Parathyroid adenoma (tissue), 2 donors: ENCODE measurements at regions not wholly inside any gene's neighbourhood (a gene's known extent, or its start where the extent isn't known, plus 50 kb on each side); places are given as distances from the start of the nearest gene placed in this dataset.

ENCODE experiments used
- H2AFZ ChIP-seq: fragments of 300-600 bp; sonication (generic); one replicate; pipeline ENCODE4 v1.7.0; 2017; ENCODE audit warnings: antibody characterized with exemption, mild to moderate bottlenecking
- H3K27ac ChIP-seq: fragments of 300-600 bp; sonication (generic); one replicate; pipeline ENCODE4 v1.7.0; 2017
- H3K27me3 ChIP-seq: fragments of 300-600 bp; sonication (generic); one replicate; pipeline ENCODE4 v1.7.0; 2017; ENCODE audit warnings: low read length; ENCODE audit not compliant: control insufficient read depth, insufficient read depth
- H3K36me3 ChIP-seq: fragments of 300-600 bp; sonication (generic); one replicate; pipeline ENCODE4 v1.7.0; 2017; ENCODE audit warnings: low read length; ENCODE audit not compliant: control insufficient read depth, insufficient read depth
- H3K4me1 ChIP-seq: fragments of 300-600 bp; sonication (generic); one replicate; pipeline ENCODE4 v1.7.0; 2017; ENCODE audit warnings: control low read depth
- H3K4me2 ChIP-seq: fragments of 300-600 bp; sonication (generic); one replicate; pipeline ENCODE4 v1.7.0; 2017; ENCODE audit warnings: low read length
- H3K4me3 ChIP-seq: fragments of 300-600 bp; sonication (generic); one replicate; pipeline ENCODE4 v1.7.0; 2017; ENCODE audit warnings: low read depth, low read length
- H3K79me2 ChIP-seq: fragments of 300-600 bp; sonication (generic); one replicate; pipeline ENCODE4 v1.7.0; 2017; ENCODE audit warnings: control low read depth
- H3K9ac ChIP-seq: fragments of 300-600 bp; sonication (generic); one replicate; pipeline ENCODE4 v1.7.0; 2017; ENCODE audit warnings: mild to moderate bottlenecking
- H3K9me3 ChIP-seq: fragments of 300-600 bp; sonication (generic); one replicate; pipeline ENCODE4 v1.7.0; 2017; ENCODE audit warnings: low read length; ENCODE audit not compliant: control insufficient read depth
- TF ChIP-seq, protein P1 (sequence below): fragments of 300-600 bp; sonication (generic); IDR thresholded peaks from one replicate; pipeline ENCODE4 v1.7.0; 2017; ENCODE audit warnings: antibody characterized with exemption, mild to moderate bottlenecking
- donor health status: primary hyperparathyroidism.

GRCh38 chr1:29937356-29937755, 701.0 kb downstream of the PTPRU start:
- H3K9ac ChIP-seq = no peak overlapping the region
- no peaks in the 10 kb centered on the region for H3K9me3 ChIP-seq
- no peak overlapping the region for H3K27ac ChIP-seq
- no peaks in the 10 kb centered on the region for H3K4me1 ChIP-seq
- H3K4me3 ChIP-seq = no peak overlapping the region
- TF ChIP-seq, protein P1, sequence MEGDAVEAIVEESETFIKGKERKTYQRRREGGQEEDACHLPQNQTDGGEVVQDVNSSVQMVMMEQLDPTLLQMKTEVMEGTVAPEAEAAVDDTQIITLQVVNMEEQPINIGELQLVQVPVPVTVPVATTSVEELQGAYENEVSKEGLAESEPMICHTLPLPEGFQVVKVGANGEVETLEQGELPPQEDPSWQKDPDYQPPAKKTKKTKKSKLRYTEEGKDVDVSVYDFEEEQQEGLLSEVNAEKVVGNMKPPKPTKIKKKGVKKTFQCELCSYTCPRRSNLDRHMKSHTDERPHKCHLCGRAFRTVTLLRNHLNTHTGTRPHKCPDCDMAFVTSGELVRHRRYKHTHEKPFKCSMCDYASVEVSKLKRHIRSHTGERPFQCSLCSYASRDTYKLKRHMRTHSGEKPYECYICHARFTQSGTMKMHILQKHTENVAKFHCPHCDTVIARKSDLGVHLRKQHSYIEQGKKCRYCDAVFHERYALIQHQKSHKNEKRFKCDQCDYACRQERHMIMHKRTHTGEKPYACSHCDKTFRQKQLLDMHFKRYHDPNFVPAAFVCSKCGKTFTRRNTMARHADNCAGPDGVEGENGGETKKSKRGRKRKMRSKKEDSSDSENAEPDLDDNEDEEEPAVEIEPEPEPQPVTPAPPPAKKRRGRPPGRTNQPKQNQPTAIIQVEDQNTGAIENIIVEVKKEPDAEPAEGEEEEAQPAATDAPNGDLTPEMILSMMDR = no peak
- no peak overlapping the region for H2AFZ ChIP-seq
- no peaks in the 10 kb centered on the region for H3K27me3 ChIP-seq
- H3K4me2 ChIP-seq = no peak overlapping the region
- no peaks in the 10 kb centered on the region for H3K79me2 ChIP-seq
- H3K36me3 ChIP-seq = no peaks in the 10 kb centered on the region

DNA sequence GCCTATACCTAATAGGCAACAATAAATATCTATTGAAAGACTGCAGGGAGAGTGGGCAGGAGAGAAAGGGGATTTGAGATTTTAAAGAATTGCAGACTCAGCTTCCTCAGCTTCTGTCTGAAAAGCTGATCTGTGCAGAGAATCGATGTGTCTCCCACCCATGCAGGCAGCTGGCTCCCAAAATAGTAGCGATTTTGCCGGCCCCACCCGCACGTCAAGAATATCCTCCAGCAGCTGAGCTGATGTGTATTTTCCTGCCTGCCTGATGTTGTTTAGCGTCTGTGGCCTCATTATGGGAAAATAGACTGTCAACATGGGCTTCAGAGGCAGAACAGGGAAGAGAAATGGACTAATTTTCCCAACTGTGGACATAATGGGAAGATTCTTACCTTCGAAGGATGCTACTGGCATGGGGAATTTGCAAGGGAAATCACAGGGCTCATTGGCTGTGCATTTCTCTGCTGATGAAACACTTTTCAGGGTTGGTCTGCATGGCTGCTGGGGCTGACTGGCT, 699.8 kb downstream of the PTPRU start:
- Histone ChIP-seq H3K4me1 (no peaks in the 10 kb centered on the region), H3K36me3 (no peaks in the 10 kb centered on the region), H3K9ac (no peak overlapping the region), H2AFZ (no peak overlapping the region), H3K4me3 (no peak overlapping the region), H3K4me2 (no peak overlapping the region), H3K9me3 (no peaks in the 10 kb centered on the region), H3K79me2 (no peaks in the 10 kb centered on the region), H3K27ac (no peak overlapping the region), H3K27me3 (no peaks in the 10 kb centered on the region)
- TF ChIP-seq, protein P1 = no peak

DNA sequence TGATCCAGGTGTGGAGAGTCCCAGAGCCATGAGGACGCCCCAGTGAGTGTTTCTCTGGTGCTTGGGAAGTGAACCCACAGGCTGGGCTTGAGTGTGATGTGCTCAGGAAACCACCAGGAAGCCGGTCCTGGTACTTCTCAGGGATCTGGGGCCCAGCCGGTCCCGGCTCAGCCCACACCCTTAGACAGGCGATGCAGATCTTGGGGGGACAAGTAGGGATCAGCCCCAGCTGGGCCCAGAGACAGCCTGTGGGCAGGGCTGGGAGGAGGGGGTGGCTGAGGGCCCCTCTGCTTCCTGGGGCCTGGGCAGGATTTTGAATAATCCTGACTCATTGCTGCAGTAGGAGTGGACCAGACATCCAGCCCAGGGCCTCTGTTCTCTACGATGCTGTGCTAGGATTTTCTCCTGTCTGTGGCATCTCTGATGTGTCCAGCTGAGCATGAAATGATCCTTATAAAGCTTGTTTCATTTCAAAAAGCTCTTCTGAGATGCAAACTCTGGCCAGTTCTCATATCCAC, 698.0 kb downstream of the PTPRU start:
- Histone ChIP-seq H3K4me2 (no peak overlapping the region), H3K79me2 (no peaks in the 10 kb centered on the region), H3K4me3 (no peak overlapping the region), H3K9me3 (no peaks in the 10 kb centered on the region), H3K4me1 (no peaks in the 10 kb centered on the region), H3K27me3 (no peaks in the 10 kb centered on the region), H2AFZ (no peak overlapping the region), H3K36me3 (no peaks in the 10 kb centered on the region), H3K9ac (no peak overlapping the region), H3K27ac (no peak overlapping the region)
- TF ChIP-seq, protein P1 = no peak

GRCh38 chr1:29933067-29933466, 696.7 kb downstream of the PTPRU start:
- Histone ChIP-seq H3K27ac (no peak overlapping the region), H3K4me2 (no peak overlapping the region), H3K79me2 (no peaks in the 10 kb centered on the region), H3K9me3 (no peaks in the 10 kb centered on the region), H3K36me3 (no peaks in the 10 kb centered on the region), H3K4me1 (no peaks in the 10 kb centered on the region), H2AFZ (no peak overlapping the region), H3K4me3 (no peak overlapping the region), H3K27me3 (no peaks in the 10 kb centered on the region), H3K9ac (no peak overlapping the region)
- TF ChIP-seq, protein P1 = no peak

- no peaks in the 10 kb centered on the region for H3K27me3 ChIP-seq
- H3K27ac ChIP-seq = no peak overlapping the region
- no peak overlapping the region for H3K4me2 ChIP-seq
- no peak overlapping the region for H2AFZ ChIP-seq
- H3K4me1 ChIP-seq = no peaks in the 10 kb centered on the region
- TF ChIP-seq, protein P1 = no peak
- H3K9me3 ChIP-seq = no peaks in the 10 kb centered on the region
- H3K4me3 ChIP-seq = no peak overlapping the region
- no peaks in the 10 kb centered on the region for H3K79me2 ChIP-seq
- H3K36me3 ChIP-seq = no peaks in the 10 kb centered on the region
- H3K9ac ChIP-seq = no peak overlapping the region
These were observed 696.3 kb downstream of the PTPRU start for GRCh38 chr1:29932626-29933025.
